K562 (cell line): ENCODE measurements at regions not wholly inside any gene's neighbourhood (a gene's known extent, or its start where the extent isn't known, plus 50 kb on each side); places are given as distances from the start of the nearest gene placed in this dataset.

ENCODE experiments used
- ATAC-seq: fragments of 200-7000 bp; cut with Tn5 transposase; 3 replicates; pipeline ENCODE4 v1.9.1; 2020; ENCODE audit warnings: moderate library complexity
- BruUV-seq: library from RNA; stranded (reverse); fragments of 400-500 nt; replicated peaks from 2 replicates; lab custom pipeline; 2021; lab: Mats Ljungman, UMichigan
- CTCF ChIA-PET: fragments of 300-600 bp; formaldehyde crosslinking; extraction: SDS; loops from one replicate; lab custom pipeline; 2021; ENCODE audit warnings: low intra/inter-chr PET ratio; lab: Yijun Ruan, JAX
- POLR2A ChIA-PET: fragments of 300-600, 350-650 bp; sonication (Branson Sonifier 250); formaldehyde crosslinking; extraction: SDS; loops from one replicate; lab custom pipeline; 2021; ENCODE audit warnings: antibody characterized with exemption, inconsistent platforms; lab: Yijun Ruan, JAX
- DNase-seq, 4 experiments: peaks; one replicate each; pipeline versions ENCODE4 v3.0.0 to v3.0.0-alpha.2; 2011 to 2018; ENCODE audit warnings: low spot score in 3 of 4, mixed read lengths in 3 of 4; ENCODE audit errors: extremely low read depth in 1 of 4
- FAIRE-seq: peaks from 2 replicates; lab custom pipeline; 2011; peaks lifted over from hg19 to GRCh38; lab: Jason Lieb, UNC
- H2AFZ ChIP-seq: 2 replicates; pipeline ENCODE4 v1.6.0; 2011; ENCODE audit warnings: low read depth, low read length, control low read depth, inconsistent platforms
- H3K27ac ChIP-seq: fragments of 200-600 bp; 3 replicates; pipeline ENCODE4 v1.8.0; 2011; ENCODE audit warnings: low read depth, mild to moderate bottlenecking, control low read depth, inconsistent platforms, low read length, moderate library complexity, mixed read lengths; ENCODE audit errors: extremely low read depth
- H3K27me3 ChIP-seq, 2 experiments: fragments of 300-600 bp in 1 of 2; 2 replicates in 1 of 2; 3 replicates in 1 of 2; pipeline versions ENCODE4 v1.6.0 to v1.8.0; 2011; ENCODE audit warnings: inconsistent platforms in 2 of 2, low read length in 2 of 2, mild to moderate bottlenecking in 1 of 2, mixed read lengths in 1 of 2, moderate library complexity in 1 of 2; ENCODE audit not compliant: control insufficient read depth in 2 of 2, insufficient read depth in 2 of 2
- H3K36me3 ChIP-seq: fragments of 300-600 bp; 3 replicates; pipeline ENCODE4 v1.8.0; 2011; ENCODE audit warnings: mild to moderate bottlenecking, low read length, inconsistent platforms; ENCODE audit not compliant: control insufficient read depth, insufficient read depth
- H3K4me1 ChIP-seq, 2 experiments: fragments of 200-600 bp in 1 of 2; replicated peaks in 1 of 2; 2 replicates in 1 of 2; 3 replicates in 1 of 2; pipeline versions ENCODE4 v1.5.1 to v1.8.0; 2011; ENCODE audit warnings: inconsistent platforms in 2 of 2, low read length in 2 of 2, mild to moderate bottlenecking in 1 of 2, mixed read lengths in 1 of 2, moderate library complexity in 1 of 2; ENCODE audit not compliant: control insufficient read depth in 2 of 2, insufficient read depth in 2 of 2
- H3K4me2 ChIP-seq: 2 replicates; pipeline ENCODE4 v1.6.1; 2011; ENCODE audit warnings: low read length, control low read depth, inconsistent platforms, mixed read lengths; ENCODE audit not compliant: insufficient read depth
- H3K4me3 ChIP-seq: fragments of 200-600 bp; sonication (generic), shearing (Covaris generic); 2 replicates; pipeline ENCODE4 v1.5.1; 2016; ENCODE audit warnings: control low read depth, inconsistent platforms
- H3K79me2 ChIP-seq: fragments of 200-600 bp; 3 replicates; pipeline ENCODE4 v1.8.0; 2011; ENCODE audit warnings: low read length, inconsistent platforms; ENCODE audit not compliant: control insufficient read depth, insufficient read depth
- H3K9ac ChIP-seq, 2 experiments: 2 replicates each; pipeline versions ENCODE4 v1.6.0 to v1.6.1; 2011; ENCODE audit warnings: low read depth in 2 of 2, low read length in 2 of 2, control low read depth in 1 of 2, inconsistent platforms in 1 of 2, mild to moderate bottlenecking in 1 of 2, mixed read lengths in 1 of 2; ENCODE audit not compliant: insufficient read depth in 1 of 2
- H3K9me1 ChIP-seq: one replicate; pipeline ENCODE4 v1.6.0; 2011; ENCODE audit warnings: inconsistent platforms, mild to moderate bottlenecking, low read length, moderate library complexity; ENCODE audit not compliant: control insufficient read depth, insufficient read depth
- H3K9me3 ChIP-seq: replicated peaks from 2 replicates; pipeline ENCODE4 v1.5.1; 2011; ENCODE audit warnings: low read depth, low read length, inconsistent platforms; ENCODE audit not compliant: control insufficient read depth, insufficient read depth
- H4K20me1 ChIP-seq: replicated peaks from 2 replicates; pipeline ENCODE4 v1.6.1; 2011; ENCODE audit warnings: low read length, inconsistent platforms, mixed read lengths; ENCODE audit not compliant: control insufficient read depth, insufficient read depth
- ATF1 ChIP-seq, 2 experiments: fragments of 450-650 bp in 1 of 2; IDR thresholded peaks; 2 replicates each; pipeline ENCODE4 v1.6.1; 2016; ENCODE audit warnings: missing compliant biosample characterization in 1 of 2, missing genetic modification characterization in 1 of 2
- CSDE1 ChIP-seq, 2 experiments: fragments of 450-650 bp; IDR thresholded peaks; 2 replicates each; pipeline ENCODE4 v1.6.1; 2016; ENCODE audit warnings: mild to moderate bottlenecking in 1 of 2
- KDM4B ChIP-seq, 2 experiments: fragments of 450-650 bp in 1 of 2; sonication (generic) in 1 of 2; IDR thresholded peaks; 2 replicates each; pipeline ENCODE4 v1.6.1; 2016 to 2017; ENCODE audit warnings: borderline replicate concordance in 2 of 2, antibody characterized with exemption in 1 of 2, low read depth in 1 of 2, mild to moderate bottlenecking in 1 of 2
- KLF13 ChIP-seq: fragments of 450-650 bp; IDR thresholded peaks from 2 replicates; pipeline ENCODE4 v1.6.1; 2016; ENCODE audit warnings: missing genetic modification characterization, low read depth, mild to moderate bottlenecking, missing compliant biosample characterization, moderate library complexity, borderline replicate concordance
- NR3C1 ChIP-seq: sonication (generic); formaldehyde crosslinking; IDR thresholded peaks from 2 replicates; pipeline ENCODE4 v1.8.1; 2022; ENCODE audit warnings: missing genetic modification reagents
- PCBP1 ChIP-seq: fragments of 200-400 bp; formaldehyde crosslinking; IDR thresholded peaks from 2 replicates; pipeline ENCODE4 v1.6.1; 2018; ENCODE audit warnings: mild to moderate bottlenecking, low read depth, low read length; ENCODE audit not compliant: poor library complexity, severe bottlenecking
- RBM22 ChIP-seq: fragments of 200-400 bp; formaldehyde crosslinking; IDR thresholded peaks from 2 replicates; pipeline ENCODE4 v1.6.1; 2018; ENCODE audit warnings: low read length, low read depth; ENCODE audit not compliant: poor library complexity, severe bottlenecking
- WHSC1 ChIP-seq: IDR thresholded peaks from one replicate; pipeline ENCODE4 v1.6.1; 2012; ENCODE audit warnings: low read length, control low read depth, inconsistent platforms
- ZNF408 ChIP-seq: fragments of 250-450 bp; sonication (Bioruptor Pico); IDR thresholded peaks from 2 replicates; pipeline ENCODE4 v1.4.0; 2020; ENCODE audit warnings: low read depth, mild to moderate bottlenecking, moderate library complexity
- WGBS: fragments of 100-300 bp; shearing (Covaris generic); methylation state at CpG from one replicate; pipeline ENCODE4 v1.1.6; 2016; ENCODE audit warnings: low coverage, mixed read lengths; ENCODE audit not compliant: insufficient coverage; ENCODE audit errors: missing lambda C conversion rate; 5-methylcytosine and 5-hydroxymethylcytosine counted together
- in situ Hi-C: fragments of 300-500 bp; cut with MboI; formaldehyde crosslinking; loops from 4 replicates; pipeline ENCODE4 v1.15.0; 2018; ENCODE audit warnings: inconsistent platforms, mixed read lengths
- intact Hi-C: fragments of 100-400 bp; cut with micrococcal nuclease; formaldehyde crosslinking; loops from 2 replicates; pipeline ENCODE4 v1.14.2; 2022

DNA sequence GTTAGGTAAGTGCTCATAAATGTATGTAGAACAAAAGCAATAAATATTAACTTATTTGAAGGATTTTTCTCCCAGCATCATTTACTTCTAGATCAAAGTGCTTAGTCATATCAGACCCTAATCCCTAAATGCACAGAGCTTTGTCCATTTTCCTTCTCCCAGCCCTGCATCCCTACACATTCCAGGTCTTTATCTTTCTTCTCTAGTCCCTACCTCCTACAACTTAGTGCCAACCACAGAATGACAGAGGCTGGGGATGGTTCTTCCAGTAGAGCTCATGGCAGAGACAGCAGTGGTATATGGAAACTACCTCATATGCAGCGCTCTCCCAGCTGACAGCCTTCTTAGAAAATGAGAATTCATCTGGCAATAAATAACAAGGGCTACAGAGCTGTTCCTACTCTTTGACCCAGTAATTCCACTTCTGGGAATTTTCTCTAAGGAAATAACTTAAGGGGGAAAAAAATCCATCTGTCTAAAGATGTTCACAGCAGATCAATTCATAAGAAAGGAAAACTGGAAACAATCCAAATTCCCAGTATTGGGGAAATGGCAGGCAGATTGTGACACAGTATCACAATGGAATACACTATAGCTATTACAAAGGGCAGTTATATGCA, 62.9 kb upstream of the ROR1 start:
- WGBS, result 0% methylated on average over 1 of the region's 1 CpG
- H3K4me3 ChIP-seq, result no peak overlapping the region
- ATAC-seq (no peak), FAIRE-seq (no peak), DNase-seq (no peak)
- POLR2A ChIA-PET, result no interaction called here
- intact Hi-C loops, result no loop called here
- peaks cover 4% of the 10 kb centered on the region in 2 experiments; a peak in 2 of 5 replicates for H3K27me3 ChIP-seq
- no TSS peak for BruUV-seq
- no peaks in the 10 kb centered on the region for H4K20me1 ChIP-seq
- H3K36me3 ChIP-seq, result no peaks in the 10 kb centered on the region
- H3K4me1 ChIP-seq, result no peaks in the 10 kb centered on the region
- CTCF ChIA-PET, result no interaction called here
- H3K79me2 ChIP-seq, result no peaks in the 10 kb centered on the region
- no peak overlapping the region for H3K27ac ChIP-seq
- no peaks in the 10 kb centered on the region for H3K9me1 ChIP-seq
- in situ Hi-C loops, result no loop called here
- H3K9ac ChIP-seq, result no peak overlapping the region
- H3K9me3 ChIP-seq, result no peaks in the 10 kb centered on the region
- H2AFZ ChIP-seq, result no peak overlapping the region
- no peak overlapping the region for H3K4me2 ChIP-seq
- TF ChIP-seq RBM22, result no peak
- no peak for TF ChIP-seq KLF13 (tag)
- TF ChIP-seq KDM4B (IDR thresholded peaks at IDR 0.05; ENCODE audit: borderline replicate concordance in 2 of 2, low read depth in 1 of 2), result no peak
- no peak for TF ChIP-seq NR3C1 (CRISPR knock-in tag)
- no peak for TF ChIP-seq ATF1 (CRISPR knock-in tag; IDR thresholded peaks at IDR 0.05)
- TF ChIP-seq ATF1 (tag; IDR thresholded peaks at IDR 0.05), result no peak
- TF ChIP-seq WHSC1, result no peak
- TF ChIP-seq ZNF408, result no peak
- TF ChIP-seq CSDE1 (IDR thresholded peaks at IDR 0.05), result no peak
- TF ChIP-seq PCBP1, result no peak
